ENCODE measurements at regions not wholly inside any gene's neighbourhood (a gene's known extent, or its start where the extent isn't known, plus 50 kb on each side); places are given as distances from the start of the nearest gene placed in this dataset.

- TF ChIP-seq POLR2A (IDR thresholded peaks at IDR 0.05), result no peak
- TF ChIP-seq CTCF (IDR thresholded peaks at IDR 0.05), result no peak
These were observed 187.0 kb downstream of the UBE3A start for GRCh38 chr15:25251700-25252390.

Measured in right lobe of liver (tissue), 4 donors.